PC-9 (cell line): ENCODE measurements at regions not wholly inside any gene's neighbourhood (a gene's known extent, or its start where the extent isn't known, plus 50 kb on each side); places are given as distances from the start of the nearest gene placed in this dataset.

Experiments used
- CTCF ChIP-seq: fragments of 200-600 bp; sonication (generic); conservative IDR thresholded peaks from 2 replicates; pipeline ENCODE4 v1.6.1; 2017; ENCODE audit warnings: mixed run types, antibody characterized with exemption, mild to moderate bottlenecking, moderate library complexity
- EZH2 ChIP-seq: fragments of 200-600 bp; sonication (generic); IDR thresholded peaks from 2 replicates; pipeline ENCODE4 v1.8.0; 2017; ENCODE audit warnings: antibody characterized with exemption, low read depth

DNA sequence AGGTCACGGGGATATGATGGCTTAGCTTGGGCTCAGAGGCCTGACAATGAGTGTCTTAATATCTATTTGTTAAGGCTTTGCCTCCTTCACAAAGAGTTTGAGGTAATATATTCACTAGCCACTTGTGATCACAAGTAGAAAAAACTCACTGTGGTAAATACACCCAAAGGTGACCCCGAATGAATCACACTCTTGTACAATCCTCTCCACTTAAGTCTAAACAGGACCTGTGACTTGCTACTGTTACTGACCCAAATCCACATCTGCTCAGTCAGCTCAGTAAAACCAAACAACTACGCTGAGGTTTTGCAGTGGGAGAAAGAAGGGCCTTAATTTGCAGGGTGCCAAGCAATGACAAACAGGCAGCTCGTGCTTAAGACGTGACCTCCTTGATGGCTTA is 223.8 kb upstream of the MAGEC2 start:
- TF ChIP-seq CTCF (no peak), EZH2 (no peak)
